ENCODE measurements at regions not wholly inside any gene's neighbourhood (a gene's known extent, or its start where the extent isn't known, plus 50 kb on each side); places are given as distances from the start of the nearest gene placed in this dataset.

DNA sequence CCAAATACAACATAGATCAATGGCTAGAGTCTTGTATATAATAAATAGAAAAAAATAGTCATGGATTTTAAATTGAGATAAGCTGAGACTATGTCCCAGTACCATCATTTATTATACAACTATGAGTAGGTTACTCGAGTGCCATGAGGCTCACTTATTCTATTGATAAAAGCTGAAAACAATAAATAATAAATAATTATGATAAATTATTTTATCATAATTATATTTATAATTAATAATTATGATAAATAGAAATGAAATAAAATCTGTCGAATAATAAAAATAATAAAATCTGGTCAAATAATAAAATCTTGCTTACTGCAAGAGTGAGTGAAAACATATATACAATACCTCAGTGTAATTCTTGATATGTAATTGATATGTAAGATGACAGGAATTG lies 801.4 kb downstream of the FAM181B start:
- TF ChIP-seq, protein P1, sequence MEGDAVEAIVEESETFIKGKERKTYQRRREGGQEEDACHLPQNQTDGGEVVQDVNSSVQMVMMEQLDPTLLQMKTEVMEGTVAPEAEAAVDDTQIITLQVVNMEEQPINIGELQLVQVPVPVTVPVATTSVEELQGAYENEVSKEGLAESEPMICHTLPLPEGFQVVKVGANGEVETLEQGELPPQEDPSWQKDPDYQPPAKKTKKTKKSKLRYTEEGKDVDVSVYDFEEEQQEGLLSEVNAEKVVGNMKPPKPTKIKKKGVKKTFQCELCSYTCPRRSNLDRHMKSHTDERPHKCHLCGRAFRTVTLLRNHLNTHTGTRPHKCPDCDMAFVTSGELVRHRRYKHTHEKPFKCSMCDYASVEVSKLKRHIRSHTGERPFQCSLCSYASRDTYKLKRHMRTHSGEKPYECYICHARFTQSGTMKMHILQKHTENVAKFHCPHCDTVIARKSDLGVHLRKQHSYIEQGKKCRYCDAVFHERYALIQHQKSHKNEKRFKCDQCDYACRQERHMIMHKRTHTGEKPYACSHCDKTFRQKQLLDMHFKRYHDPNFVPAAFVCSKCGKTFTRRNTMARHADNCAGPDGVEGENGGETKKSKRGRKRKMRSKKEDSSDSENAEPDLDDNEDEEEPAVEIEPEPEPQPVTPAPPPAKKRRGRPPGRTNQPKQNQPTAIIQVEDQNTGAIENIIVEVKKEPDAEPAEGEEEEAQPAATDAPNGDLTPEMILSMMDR (IDR thresholded peaks at IDR 0.05; ENCODE audit: low read depth, low read length, poor library complexity, severe bottlenecking): no peak
- no peak for TF ChIP-seq EZH2phosphoT487 (IDR thresholded peaks at IDR 0.05; ENCODE audit: borderline replicate concordance, low read length)
